NCI-H460 (cell line): ENCODE measurements at regions not wholly inside any gene's neighbourhood (a gene's known extent, or its start where the extent isn't known, plus 50 kb on each side); places are given as distances from the start of the nearest gene placed in this dataset.
"Not testable (repeated sequence)": the region's sequence is repeated elsewhere in the genome, so short reads cannot be mapped to it uniquely, and the experiment has no call there.

Source experiments
- DNase-seq: peaks from one replicate; pipeline ENCODE4 v3.0.0-alpha.2; 2016; ENCODE audit warnings: low read depth; ENCODE audit errors: extremely low read depth

DNA sequence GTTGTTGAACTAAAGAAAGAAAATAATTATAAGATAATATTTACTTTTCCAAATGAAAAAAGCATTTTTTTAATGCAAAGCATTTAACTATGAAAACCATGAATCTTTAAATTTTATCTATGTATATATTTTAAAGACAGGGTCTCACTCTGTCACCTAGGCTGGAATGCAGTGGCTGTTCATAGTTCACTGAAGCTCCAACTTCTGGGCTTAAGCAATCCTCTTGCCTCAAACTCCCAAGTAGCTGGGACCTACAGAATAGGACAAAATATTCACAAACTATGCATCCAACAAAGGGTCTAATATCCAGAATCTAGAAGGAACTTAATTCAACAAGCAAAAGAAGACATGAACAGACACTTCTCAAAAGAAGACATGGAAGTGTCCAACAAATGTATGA is 55.9 kb upstream of the ALB start:
- DNase-seq = no peak

DNA sequence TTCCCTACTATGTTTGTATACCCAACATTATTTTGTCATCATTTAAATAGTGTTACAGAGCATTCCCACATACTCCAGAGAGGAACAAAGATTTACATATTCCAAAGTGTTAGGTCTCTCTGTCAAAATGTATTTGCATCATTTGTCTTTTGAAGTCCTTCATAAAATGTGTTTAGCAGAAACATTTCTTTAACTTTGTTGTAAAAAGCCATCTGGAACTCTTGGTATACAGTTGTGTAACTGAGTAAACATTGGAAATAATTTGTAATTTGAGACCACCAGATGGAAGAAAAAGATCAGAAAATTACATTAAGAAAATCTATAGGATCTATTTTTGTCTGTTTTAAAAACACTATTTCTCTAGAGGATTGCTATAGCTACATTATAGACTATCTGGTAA is 56.6 kb upstream of the ALB start:
- no peak for DNase-seq

DNA sequence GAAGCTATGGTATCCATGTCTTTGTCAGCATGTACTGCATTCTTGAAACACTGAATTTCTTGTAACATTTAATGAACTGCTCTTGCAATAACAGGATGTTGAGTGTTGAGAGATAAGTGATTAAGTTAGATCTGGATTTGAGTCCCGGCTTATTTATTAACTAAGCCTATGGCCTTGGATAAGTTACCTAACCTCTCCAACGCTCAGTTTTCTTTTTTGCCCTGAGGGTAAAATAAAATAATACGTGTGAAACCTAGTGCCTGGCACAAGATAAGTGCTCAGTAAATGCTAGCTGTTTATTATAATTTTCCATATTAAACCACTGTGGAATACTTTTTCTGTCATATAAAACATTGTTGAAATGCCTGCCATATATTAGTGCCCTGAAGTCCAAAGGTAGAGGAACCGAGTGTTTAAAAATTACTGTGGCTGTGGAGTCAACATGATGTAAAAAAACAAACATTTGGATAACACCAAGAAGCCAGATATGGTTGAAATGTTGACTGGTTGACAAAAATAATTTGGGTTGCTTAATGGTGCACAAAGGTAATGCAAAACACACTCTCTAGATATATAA is 58.6 kb upstream of the ALB start:
- no peak for DNase-seq

DNA sequence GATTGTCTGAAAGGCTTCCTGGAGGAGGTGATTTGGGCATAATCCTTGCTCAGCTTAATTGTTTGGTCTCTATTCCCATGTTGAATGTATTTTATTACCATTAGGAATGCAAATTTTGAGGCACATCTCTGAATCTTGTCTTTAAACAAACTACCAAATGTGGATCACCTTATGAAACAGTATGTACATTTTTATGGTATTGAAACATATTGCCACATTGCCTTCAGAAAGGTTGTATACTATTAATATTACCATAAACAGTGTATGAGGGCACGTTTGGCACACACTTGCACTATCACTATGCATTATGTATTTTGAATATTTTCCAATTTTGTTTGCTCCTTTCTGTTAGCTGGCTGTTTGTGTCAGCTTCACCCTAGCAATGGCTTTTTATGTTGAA is 60.0 kb upstream of the ALB start:
- DNase-seq = no peak

DNA sequence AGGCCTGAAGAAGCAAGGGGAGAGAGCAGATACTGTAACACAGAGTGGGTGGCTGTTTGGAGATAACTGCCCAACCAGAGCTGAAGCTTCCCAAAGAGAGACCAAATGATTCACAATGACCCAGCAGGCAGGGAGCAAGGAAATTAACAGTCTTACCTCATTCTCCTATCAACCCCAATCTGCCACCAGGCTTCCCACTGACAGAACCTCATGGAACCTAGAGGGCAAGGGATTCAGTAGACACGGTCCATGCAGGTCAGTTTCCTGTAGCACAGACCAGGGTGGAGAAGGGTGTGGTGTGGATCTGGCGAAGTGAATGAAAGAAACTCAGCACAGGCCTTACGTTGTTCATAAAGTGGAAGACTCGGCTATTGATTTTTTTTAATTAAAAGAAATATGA is 60.7 kb upstream of the ALB start:
- DNase-seq = no peak

DNA sequence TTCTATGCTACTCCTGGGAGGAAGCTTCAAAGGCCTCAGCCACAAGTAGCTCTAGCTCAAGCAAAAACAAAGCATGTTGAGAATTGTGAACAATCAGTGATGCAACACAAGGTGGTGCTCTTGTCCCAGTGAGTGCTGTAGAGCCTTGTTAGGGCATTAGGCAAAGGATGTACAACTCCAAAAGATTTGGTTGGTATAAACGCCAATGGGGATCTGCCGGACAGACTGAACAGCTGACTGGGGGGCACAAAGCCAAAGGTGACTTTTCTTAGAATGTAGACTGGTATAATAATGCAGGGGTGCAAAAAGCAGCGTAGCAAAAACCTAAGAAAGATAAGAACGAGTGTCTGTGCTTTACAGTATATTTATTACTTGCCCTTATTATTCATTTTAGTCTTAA is 62.6 kb upstream of the ALB start:
- peak; percentile 38 for DNase-seq

DNA sequence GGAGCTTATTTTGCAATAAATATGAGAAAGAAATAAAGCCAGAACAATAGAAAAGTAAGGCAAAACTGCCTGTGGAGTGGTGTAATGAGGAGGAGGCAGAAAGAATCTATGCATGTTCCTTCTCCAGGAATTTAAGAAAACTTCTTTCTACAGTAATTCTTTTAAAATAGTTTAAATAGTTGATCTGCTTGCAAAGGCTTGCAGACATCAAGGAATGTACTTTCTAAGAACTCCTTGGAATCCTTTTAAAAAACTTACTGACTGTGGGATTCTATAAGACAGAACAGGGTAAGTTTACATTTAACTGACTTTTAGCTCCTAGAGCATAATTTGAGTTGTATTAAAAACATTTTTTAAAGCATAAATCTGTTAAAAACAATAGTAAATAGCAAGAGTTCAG is 63.2 kb upstream of the ALB start:
- DNase-seq = no peak

DNA sequence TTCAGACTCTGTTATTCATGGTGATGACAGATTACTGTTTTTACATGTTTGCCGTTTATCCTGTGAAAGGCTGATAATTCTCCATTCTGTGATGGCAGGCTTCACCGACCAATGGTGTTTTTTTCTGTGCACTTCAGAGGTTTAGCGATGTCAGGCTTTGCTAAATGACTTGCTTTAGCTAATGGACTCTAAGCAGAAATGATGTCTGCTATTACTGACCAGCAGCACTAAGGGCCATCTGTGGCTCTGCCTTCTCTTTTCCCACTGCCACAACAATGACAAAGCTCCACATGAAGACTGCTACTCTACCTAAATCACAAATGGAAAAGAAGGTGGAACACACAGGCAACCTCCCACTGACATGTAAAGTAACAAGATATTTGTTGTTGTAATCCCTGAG is 68.4 kb upstream of the ALB start:
- no peak for DNase-seq

DNA sequence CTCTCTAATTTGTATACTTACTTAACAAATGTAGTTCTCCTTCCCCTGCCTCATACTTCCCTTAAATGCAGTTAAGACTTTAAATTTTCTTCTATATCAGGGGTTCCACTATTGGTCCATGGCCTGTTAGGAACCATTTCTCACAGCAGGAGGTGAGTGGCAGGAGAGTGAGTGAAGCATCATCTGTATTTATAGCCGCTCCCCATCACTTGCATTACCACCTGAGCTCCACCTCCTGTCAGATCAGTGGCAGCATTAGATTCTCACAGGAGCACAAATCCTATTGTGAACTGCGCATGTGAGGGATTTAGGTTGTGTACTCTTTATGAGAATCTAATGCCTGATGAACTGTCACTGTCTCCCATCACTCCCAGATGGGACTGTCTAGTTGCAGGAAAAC is 72.1 kb upstream of the ALB start:
- DNase-seq = not testable (repeated sequence)

DNA sequence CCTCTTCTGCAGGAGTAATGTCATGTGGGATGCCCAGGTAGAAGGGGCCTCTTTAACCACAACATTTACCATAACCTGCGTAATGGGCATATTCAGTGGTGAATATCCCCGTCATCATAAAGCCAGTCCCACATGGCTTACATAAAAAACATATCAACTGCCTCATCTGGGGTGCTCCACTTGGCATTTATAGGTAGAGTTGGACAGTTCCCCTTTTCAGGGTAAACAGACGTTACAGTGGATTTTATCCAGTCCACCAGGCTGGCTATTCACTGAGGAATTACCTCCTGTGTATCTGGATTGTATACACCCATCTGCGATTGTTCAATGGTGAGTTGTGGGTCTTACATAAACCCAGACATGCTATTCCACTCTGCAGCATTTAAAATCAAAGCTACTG is 70.7 kb upstream of the ANKRD17 start:
- no peak for DNase-seq

DNA sequence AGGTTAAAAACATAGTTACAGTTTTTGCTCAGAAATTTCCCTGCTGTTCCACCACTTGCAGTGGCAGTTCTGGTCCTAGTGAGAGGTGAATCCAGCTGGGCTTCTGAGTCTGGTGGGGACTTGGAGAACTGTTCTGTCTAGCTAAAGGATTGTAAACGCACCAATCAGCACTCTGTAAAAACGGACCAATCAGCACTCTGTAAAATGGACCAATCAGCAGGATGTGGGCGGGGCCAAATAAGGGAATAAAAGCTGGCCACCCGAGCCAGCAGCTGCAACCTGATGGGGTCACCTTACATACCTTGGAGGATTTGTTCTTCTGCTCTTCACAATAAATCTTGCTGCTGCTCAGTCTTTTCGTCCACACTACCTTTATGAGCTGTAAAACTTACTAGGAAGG is 67.2 kb upstream of the ANKRD17 start:
- DNase-seq = not testable (repeated sequence)

DNA sequence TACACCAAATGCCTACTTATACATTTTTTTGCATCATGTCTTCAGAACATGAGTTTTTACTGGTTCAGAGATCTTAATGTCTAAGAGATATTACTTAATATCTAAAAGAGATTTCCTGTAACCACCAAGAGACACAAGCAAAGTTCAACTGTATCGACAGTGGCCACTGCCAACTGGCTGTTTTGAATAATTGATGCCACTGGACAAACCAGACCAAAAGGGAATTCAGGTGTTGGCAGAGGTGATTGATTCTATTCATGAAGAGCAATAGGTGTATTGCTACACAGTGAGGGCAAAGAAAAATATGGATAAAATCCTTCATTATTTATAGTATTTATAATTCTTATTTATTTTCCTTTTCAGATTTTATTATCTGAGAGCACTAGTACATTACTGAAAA is 58.5 kb upstream of the ANKRD17 start:
- DNase-seq = no peak

DNA sequence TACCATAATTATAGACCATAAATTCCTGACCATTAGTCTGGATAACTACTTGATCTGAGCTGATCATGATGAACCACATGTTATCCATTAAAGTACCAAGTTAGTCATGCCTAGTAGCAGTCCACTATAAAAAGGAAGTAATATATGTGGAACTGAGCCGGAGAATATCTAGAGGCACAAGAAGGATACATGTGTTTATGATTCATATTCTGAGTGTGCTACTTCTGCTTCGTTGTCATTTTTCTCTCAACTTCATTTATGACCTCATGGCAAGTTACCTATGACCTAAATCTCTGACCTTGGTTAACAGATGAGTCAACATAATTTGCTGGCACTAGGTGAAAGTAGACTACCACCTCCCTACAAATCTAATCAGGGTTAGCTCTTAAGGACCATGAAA is 56.5 kb upstream of the ANKRD17 start:
- DNase-seq = no peak

DNA sequence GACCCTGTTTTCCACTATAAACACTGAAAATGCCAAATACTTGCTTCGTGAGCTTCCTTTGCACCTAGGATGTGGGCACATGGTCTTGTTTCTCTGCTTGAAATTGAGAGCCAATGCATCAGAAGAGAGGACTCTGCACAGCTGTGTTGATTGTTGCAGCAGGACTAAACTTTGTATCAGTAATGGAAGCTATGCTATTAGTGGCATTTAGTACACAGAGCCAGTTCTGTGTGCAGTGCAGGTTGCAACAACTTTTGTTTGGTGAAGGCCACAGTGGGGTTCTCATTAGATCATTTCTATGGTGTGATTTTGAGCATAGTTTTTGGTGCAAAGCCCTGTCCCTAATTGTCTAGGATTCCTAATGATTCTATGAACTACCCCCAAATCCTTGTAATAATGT is 54.4 kb upstream of the ANKRD17 start:
- DNase-seq = no peak

DNA sequence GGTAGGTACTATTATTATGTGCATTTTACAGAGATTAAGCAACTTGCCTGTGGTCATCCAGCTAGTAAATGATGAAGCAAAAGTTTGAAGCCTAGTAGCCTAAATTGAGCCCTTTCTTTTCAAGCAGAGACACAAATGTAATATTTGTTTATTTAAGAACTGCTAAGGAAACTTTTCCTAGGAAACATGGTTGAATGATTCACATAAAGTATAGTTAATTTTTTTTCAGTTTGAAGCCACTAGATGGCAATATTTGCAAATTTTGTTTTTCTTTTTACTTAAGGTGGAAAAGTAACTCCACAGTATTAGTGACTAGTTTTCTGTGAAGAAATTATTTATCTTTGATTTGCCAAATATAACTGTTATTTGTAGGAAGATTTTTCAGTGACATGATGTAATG is 52.8 kb upstream of the ANKRD17 start:
- peak; percentile 25 for DNase-seq

DNA sequence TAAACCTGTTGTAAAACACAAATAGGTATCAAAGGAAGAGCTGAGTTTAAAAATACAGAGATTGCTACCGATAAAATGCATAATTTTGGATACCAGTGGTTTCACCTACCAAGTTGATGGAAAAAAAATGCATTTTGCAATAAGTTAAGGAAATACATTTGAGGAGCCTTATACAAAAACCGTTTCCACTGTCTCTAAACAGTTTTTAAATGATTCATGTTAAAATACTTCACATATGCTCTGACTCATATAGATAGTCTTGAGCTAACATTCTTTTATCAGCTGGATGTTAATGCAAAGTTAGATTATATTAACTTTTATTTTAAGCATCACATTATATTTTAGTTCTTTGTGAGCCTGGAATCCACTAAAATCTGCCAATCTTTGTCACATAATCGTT is 50.6 kb upstream of the ANKRD17 start:
- no peak for DNase-seq
